IgD-negative memory B cell (primary cell): ENCODE measurements at regions not wholly inside any gene's neighbourhood (a gene's known extent, or its start where the extent isn't known, plus 50 kb on each side); places are given as distances from the start of the nearest gene placed in this dataset.
A peak's percentile ranks its signal among the peaks of the same experiment; 100 is the strongest.
"Not testable (repeated sequence)": the region's sequence is repeated elsewhere in the genome, so short reads cannot be mapped to it uniquely, and the experiment has no call there.

Experiments
- H3K27ac Mint-ChIP-seq, 3 donors: one replicate each; pipeline ENCODE4 v1.8.0; 2020 to 2022; ENCODE audit warnings: mild to moderate bottlenecking in 3 of 3, mixed read lengths in 3 of 3, moderate library complexity in 1 of 3
- H3K27me3 Mint-ChIP-seq: one replicate; pipeline ENCODE4 v1.8.0; 2021; ENCODE audit warnings: mixed read lengths
- H3K36me3 Mint-ChIP-seq: one replicate; pipeline ENCODE4 v1.8.0; 2020; ENCODE audit warnings: mild to moderate bottlenecking, mixed read lengths
- H3K4me1 Mint-ChIP-seq, 3 donors: one replicate each; pipeline ENCODE4 v1.8.0; 2020 to 2022; ENCODE audit warnings: mixed read lengths in 3 of 3, mild to moderate bottlenecking in 1 of 3
- H3K4me3 Mint-ChIP-seq, 4 donors: one replicate each; pipeline ENCODE4 v1.8.0; 2020 to 2022; ENCODE audit warnings: mild to moderate bottlenecking in 4 of 4, mixed read lengths in 4 of 4, moderate library complexity in 3 of 4
- H3K9me3 Mint-ChIP-seq, 3 donors: one replicate each; pipeline ENCODE4 v1.8.0; 2020 to 2021; ENCODE audit warnings: mixed read lengths in 3 of 3, mild to moderate bottlenecking in 1 of 3

GRCh38 chr3:64445109-64445943, 220.1 kb upstream of the PRICKLE2 start:
- H3K9me3 Mint-ChIP-seq, result no peaks in the 10 kb centered on the region
- H3K27me3 Mint-ChIP-seq, result peaks cover 27% of the 10 kb centered on the region
- H3K36me3 Mint-ChIP-seq, result no peaks in the 10 kb centered on the region
- peaks cover 0 to 4% (median 0%) of the 10 kb centered on the region in 3 donors for H3K4me1 Mint-ChIP-seq
- no peak overlapping the region for H3K27ac Mint-ChIP-seq
- H3K4me3 Mint-ChIP-seq, result peak overlapping the region in 1 of 4 donors; percentile 83

- H3K4me3 Mint-ChIP-seq, result peak overlapping the region in 1 of 4 donors; percentile 71
- peaks cover 0 to 4% (median 0%) of the 10 kb centered on the region in 3 donors for H3K4me1 Mint-ChIP-seq
- peaks cover 26% of the 10 kb centered on the region for H3K27me3 Mint-ChIP-seq
- H3K36me3 Mint-ChIP-seq, result no peaks in the 10 kb centered on the region
- H3K9me3 Mint-ChIP-seq, result no peaks in the 10 kb centered on the region
- H3K27ac Mint-ChIP-seq, result no peak overlapping the region
Observed at GRCh38 chr3:64444490-64445108, 219.3 kb upstream of the PRICKLE2 start.

- no peak overlapping the region for H3K4me3 Mint-ChIP-seq
- H3K36me3 Mint-ChIP-seq, result no peaks in the 10 kb centered on the region
- no peak overlapping the region for H3K27ac Mint-ChIP-seq
- no peaks in the 10 kb centered on the region for H3K9me3 Mint-ChIP-seq
- peaks cover 0 to 4% (median 0%) of the 10 kb centered on the region in 3 donors for H3K4me1 Mint-ChIP-seq
- peaks cover 26% of the 10 kb centered on the region for H3K27me3 Mint-ChIP-seq
Observed at GRCh38 chr3:64443546-64444381, 218.5 kb upstream of the PRICKLE2 start.

GRCh38 chr3:64441861-64442260, 216.6 kb upstream of the PRICKLE2 start:
- Mint-ChIP-seq H3K27ac (no peak overlapping the region), H3K4me1 (peaks cover 0 to 4% (median 0%) of the 10 kb centered on the region in 3 donors), H3K36me3 (no peaks in the 10 kb centered on the region), H3K27me3 (peaks cover 24% of the 10 kb centered on the region), H3K9me3 (peaks cover 0 to 3% (median 0%) of the 10 kb centered on the region in 3 donors), H3K4me3 (no peak overlapping the region)

- Mint-ChIP-seq H3K9me3 (peaks cover 0 to 8% (median 2%) of the 10 kb centered on the region in 3 donors), H3K27me3 (peaks cover 17% of the 10 kb centered on the region), H3K27ac (no peak overlapping the region), H3K4me1 (no peaks in the 10 kb centered on the region), H3K4me3 (no peak overlapping the region), H3K36me3 (no peaks in the 10 kb centered on the region)
Observed at GRCh38 chr3:64440498-64440897, 215.2 kb upstream of the PRICKLE2 start.

- Mint-ChIP-seq H3K27me3 (peaks cover 13% of the 10 kb centered on the region), H3K9me3 (peaks cover 4 to 11% (median 6%) of the 10 kb centered on the region in 3 donors), H3K36me3 (no peaks in the 10 kb centered on the region)
Observed at GRCh38 chr3:64438812-64439211, 213.5 kb upstream of the PRICKLE2 start.

GRCh38 chr3:64438066-64438465, 212.8 kb upstream of the PRICKLE2 start:
- Mint-ChIP-seq H3K36me3 (no peaks in the 10 kb centered on the region), H3K27me3 (peaks cover 10% of the 10 kb centered on the region), H3K4me3 (no peak overlapping the region), H3K4me1 (no peaks in the 10 kb centered on the region), H3K27ac (no peak overlapping the region), H3K9me3 (peaks cover 5 to 14% (median 6%) of the 10 kb centered on the region in 3 donors)

More at GRCh38 chr3:64438812-64439211, 213.5 kb upstream of the PRICKLE2 start:
- no peaks in the 10 kb centered on the region for H3K4me1 Mint-ChIP-seq
- H3K4me3 Mint-ChIP-seq, result no peak overlapping the region
- H3K27ac Mint-ChIP-seq, result no peak overlapping the region

GRCh38 chr3:64437131-64437530, 211.9 kb upstream of the PRICKLE2 start:
- Mint-ChIP-seq H3K9me3 (peaks cover 5 to 16% (median 6%) of the 10 kb centered on the region in 3 donors), H3K4me3 (peak overlapping the region in 1 of 4 donors; percentile 20), H3K4me1 (no peaks in the 10 kb centered on the region), H3K27ac (no peak overlapping the region), H3K36me3 (no peaks in the 10 kb centered on the region), H3K27me3 (peaks cover 7% of the 10 kb centered on the region)

- H3K27ac Mint-ChIP-seq, H3K4me3 Mint-ChIP-seq, H3K4me1 Mint-ChIP-seq, H3K27me3 Mint-ChIP-seq, H3K36me3 Mint-ChIP-seq: not testable (repeated sequence)
- peaks cover 5 to 19% (median 11%) of the 10 kb centered on the region in 3 donors for H3K9me3 Mint-ChIP-seq
Observed at GRCh38 chr3:64435023-64435422, 209.8 kb upstream of the PRICKLE2 start.

- Mint-ChIP-seq H3K4me1 (peaks cover 0 to 2% (median 0%) of the 10 kb centered on the region in 3 donors), H3K27ac (no peak overlapping the region), H3K9me3 (peaks cover 5 to 19% (median 14%) of the 10 kb centered on the region in 3 donors)
Observed at GRCh38 chr3:64432870-64433269, 207.6 kb upstream of the PRICKLE2 start.

GRCh38 chr3:64431526-64432091, 206.3 kb upstream of the PRICKLE2 start:
- Mint-ChIP-seq H3K27ac (no peak overlapping the region), H3K9me3 (peaks cover 5 to 14% (median 13%) of the 10 kb centered on the region in 3 donors)

More at GRCh38 chr3:64432870-64433269, 207.6 kb upstream of the PRICKLE2 start:
- H3K4me3 Mint-ChIP-seq, result no peak overlapping the region
- peaks cover 7% of the 10 kb centered on the region for H3K27me3 Mint-ChIP-seq
- no peaks in the 10 kb centered on the region for H3K36me3 Mint-ChIP-seq

GRCh38 chr3:64427671-64428070, 202.4 kb upstream of the PRICKLE2 start:
- no peaks in the 10 kb centered on the region for H3K36me3 Mint-ChIP-seq
- H3K4me1 Mint-ChIP-seq, result peaks cover 0 to 2% (median 0%) of the 10 kb centered on the region in 3 donors
- no peak overlapping the region for H3K27ac Mint-ChIP-seq
- H3K4me3 Mint-ChIP-seq, result no peak overlapping the region
- H3K27me3 Mint-ChIP-seq, result peaks cover 6% of the 10 kb centered on the region
- peaks cover 0 to 7% (median 3%) of the 10 kb centered on the region in 3 donors for H3K9me3 Mint-ChIP-seq

More at GRCh38 chr3:64431526-64432091, 206.3 kb upstream of the PRICKLE2 start:
- Mint-ChIP-seq H3K4me1 (peaks cover 0 to 2% (median 0%) of the 10 kb centered on the region in 3 donors), H3K27me3 (peaks cover 7% of the 10 kb centered on the region), H3K36me3 (no peaks in the 10 kb centered on the region), H3K4me3 (no peak overlapping the region)

GRCh38 chr3:64426551-64426950, 201.3 kb upstream of the PRICKLE2 start:
- Mint-ChIP-seq H3K4me3 (no peak overlapping the region), H3K4me1 (peaks cover 0 to 2% (median 0%) of the 10 kb centered on the region in 3 donors), H3K27me3 (peaks cover 4% of the 10 kb centered on the region), H3K36me3 (no peaks in the 10 kb centered on the region), H3K27ac (no peak overlapping the region), H3K9me3 (peaks cover 0 to 7% (median 3%) of the 10 kb centered on the region in 3 donors)

GRCh38 chr3:64422932-64423331, 197.7 kb upstream of the PRICKLE2 start:
- no peaks in the 10 kb centered on the region for H3K4me1 Mint-ChIP-seq
- H3K9me3 Mint-ChIP-seq, result no peaks in the 10 kb centered on the region
- H3K27me3 Mint-ChIP-seq, result peaks cover 2% of the 10 kb centered on the region
- no peak overlapping the region for H3K27ac Mint-ChIP-seq
- H3K36me3 Mint-ChIP-seq, result no peaks in the 10 kb centered on the region
- H3K4me3 Mint-ChIP-seq, result no peak overlapping the region
